Mammary epithelial cell (primary cell): ENCODE measurements at regions not wholly inside any gene's neighbourhood (a gene's known extent, or its start where the extent isn't known, plus 50 kb on each side); places are given as distances from the start of the nearest gene placed in this dataset.

Source experiments
- EZH2 ChIP-seq: IDR thresholded peaks from 2 replicates; pipeline ENCODE4 v1.6.1; 2012; ENCODE audit warnings: low read length, inconsistent platforms, borderline replicate concordance
- TF ChIP-seq, protein P1 (sequence below), 2 donors: IDR thresholded peaks in 1 of 2; conservative IDR thresholded peaks in 1 of 2; 2 replicates each; pipeline ENCODE4 v1.5.1; 2011 to 2012; ENCODE audit warnings: inconsistent platforms in 2 of 2, low read length in 2 of 2, mild to moderate bottlenecking in 2 of 2, control low read depth in 1 of 2, low read depth in 1 of 2; ENCODE audit not compliant: insufficient read depth in 1 of 2; ENCODE audit errors: extremely low read depth in 1 of 2

DNA sequence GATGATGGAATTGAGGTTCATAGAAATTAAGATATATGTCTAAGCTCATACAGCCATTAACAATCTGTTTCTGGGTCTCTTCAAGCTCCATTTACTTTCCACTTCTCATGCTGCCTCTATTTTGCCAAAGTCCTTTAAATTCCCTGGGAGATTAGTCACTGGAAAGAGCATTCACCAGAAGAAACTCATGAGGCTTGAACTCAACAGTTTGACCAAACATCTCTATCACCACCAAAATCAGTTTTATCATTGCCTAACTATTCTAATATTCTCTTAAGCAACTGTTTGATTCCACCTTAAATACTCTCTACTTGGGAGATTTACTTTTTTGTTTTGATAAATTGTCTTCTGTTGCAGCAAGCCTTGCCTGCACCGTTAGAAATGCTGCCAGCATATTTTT lies 881.3 kb downstream of the KCNA4 start:
- TF ChIP-seq EZH2, result no peak
- TF ChIP-seq, protein P1, sequence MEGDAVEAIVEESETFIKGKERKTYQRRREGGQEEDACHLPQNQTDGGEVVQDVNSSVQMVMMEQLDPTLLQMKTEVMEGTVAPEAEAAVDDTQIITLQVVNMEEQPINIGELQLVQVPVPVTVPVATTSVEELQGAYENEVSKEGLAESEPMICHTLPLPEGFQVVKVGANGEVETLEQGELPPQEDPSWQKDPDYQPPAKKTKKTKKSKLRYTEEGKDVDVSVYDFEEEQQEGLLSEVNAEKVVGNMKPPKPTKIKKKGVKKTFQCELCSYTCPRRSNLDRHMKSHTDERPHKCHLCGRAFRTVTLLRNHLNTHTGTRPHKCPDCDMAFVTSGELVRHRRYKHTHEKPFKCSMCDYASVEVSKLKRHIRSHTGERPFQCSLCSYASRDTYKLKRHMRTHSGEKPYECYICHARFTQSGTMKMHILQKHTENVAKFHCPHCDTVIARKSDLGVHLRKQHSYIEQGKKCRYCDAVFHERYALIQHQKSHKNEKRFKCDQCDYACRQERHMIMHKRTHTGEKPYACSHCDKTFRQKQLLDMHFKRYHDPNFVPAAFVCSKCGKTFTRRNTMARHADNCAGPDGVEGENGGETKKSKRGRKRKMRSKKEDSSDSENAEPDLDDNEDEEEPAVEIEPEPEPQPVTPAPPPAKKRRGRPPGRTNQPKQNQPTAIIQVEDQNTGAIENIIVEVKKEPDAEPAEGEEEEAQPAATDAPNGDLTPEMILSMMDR (conservative IDR thresholded peaks at IDR 0.05 in 1 of 2, IDR thresholded peaks at IDR 0.05 in 1 of 2; ENCODE audit: extremely low read depth in 1 of 2, insufficient read depth in 1 of 2, low read depth in 1 of 2, low read length in 2 of 2), result no peak
